UCSD-AML1 (cell line): ENCODE measurements at regions not wholly inside any gene's neighbourhood (a gene's known extent, or its start where the extent isn't known, plus 50 kb on each side); places are given as distances from the start of the nearest gene placed in this dataset.
"Not testable (repeated sequence)": the region's sequence is repeated elsewhere in the genome, so short reads cannot be mapped to it uniquely, and the experiment has no call there.

ENCODE experiments used
- DNase-seq: peaks from one replicate; lab custom pipeline; 2025; ENCODE audit not compliant: unreplicated experiment; lab: John Stamatoyannopoulos, UW

DNA sequence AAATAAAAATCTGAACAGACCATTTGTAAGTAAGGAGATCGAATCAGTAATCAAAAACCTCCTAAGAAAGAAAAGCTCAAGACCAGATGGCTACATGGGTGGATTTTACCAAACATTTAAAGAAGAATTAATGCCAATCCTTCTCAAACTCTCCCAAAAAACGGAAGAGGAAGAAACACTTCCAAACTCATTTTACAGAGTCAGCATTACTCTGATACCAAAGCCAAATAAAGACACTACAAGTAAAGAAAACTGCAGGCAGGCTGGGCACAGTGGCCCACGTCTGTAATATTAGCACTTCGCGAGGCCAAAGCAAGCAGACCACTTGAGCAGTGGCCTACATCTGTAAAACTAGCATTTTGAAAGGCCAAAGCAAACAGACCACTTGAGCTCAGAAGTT is 159.8 kb downstream of the DPY19L2 start:
- DNase-seq: no peak

DNA sequence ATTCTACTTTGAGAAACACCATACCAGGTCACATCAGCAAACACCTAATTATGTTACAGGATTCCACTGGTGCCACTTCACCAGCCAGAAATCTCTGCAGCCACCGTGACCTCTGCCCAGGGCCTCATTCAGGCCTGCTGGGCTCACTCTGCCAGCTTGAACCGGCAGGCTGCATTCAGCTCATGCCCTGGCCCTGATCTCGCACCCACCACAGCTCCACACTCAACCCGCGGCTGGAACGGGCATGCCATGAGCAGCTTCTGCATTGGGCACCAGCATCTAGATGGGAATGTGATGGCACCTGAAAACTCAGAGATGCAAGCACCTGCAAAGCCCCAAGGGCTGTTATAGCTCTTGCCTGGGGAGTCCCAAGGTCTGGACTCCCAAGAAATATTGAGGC is 168.7 kb downstream of the DPY19L2 start:
- no peak for DNase-seq

DNA sequence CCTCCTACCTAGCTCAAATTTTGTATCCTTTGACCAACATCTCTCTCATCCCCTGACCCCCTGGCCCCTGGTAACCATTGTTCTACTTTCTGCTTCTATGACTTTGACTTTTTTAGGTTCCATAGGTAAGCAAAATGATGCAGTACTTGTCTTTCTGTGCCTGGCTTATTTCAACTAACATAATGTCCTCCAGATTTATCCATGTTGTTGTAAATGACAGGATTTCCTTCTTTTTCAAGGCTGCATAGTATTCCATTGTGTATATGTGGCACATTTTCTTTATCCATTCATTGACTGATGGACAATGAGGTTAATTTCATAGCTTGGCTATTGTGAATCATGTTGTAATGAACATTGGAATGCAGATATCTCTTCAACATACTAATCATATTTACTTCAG is 170.1 kb downstream of the DPY19L2 start:
- no peak for DNase-seq

DNA sequence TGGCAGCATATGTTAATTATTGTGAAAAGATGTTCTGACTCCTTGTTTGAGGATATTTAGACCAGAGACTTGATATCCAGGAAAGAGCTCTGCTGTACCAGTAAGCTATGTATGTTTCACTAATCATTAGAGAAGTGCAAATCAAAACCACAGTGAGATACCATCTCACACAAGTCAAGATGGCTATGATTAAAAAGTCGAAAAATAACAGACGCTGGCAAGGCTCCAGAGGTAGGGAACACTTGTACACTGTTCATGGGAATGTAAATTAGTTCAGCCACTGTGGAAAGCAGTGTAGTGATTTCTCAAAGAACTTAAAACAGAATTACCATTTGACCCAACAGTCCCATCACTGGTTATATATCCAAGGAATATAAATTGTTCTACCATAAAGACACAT is 171.6 kb downstream of the DPY19L2 start:
- DNase-seq: no peak

DNA sequence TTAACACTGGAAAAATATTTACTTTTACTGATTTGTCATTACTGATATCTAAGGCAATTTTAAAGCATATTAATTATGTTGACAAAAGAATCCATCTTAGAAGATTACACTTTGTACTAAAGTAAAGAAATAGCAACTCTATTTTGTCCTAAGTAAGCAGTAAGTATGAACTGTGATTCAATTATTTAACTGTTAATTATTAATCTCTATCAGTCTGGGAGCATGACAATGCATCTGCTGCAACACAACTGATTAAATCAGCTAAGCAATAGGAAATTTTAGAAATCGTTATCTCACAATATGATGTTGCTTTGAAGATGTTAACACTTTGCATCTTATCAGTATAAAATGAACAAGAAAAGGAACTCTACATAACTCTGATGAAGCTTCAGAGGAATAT is 172.3 kb downstream of the DPY19L2 start:
- no peak for DNase-seq

DNA sequence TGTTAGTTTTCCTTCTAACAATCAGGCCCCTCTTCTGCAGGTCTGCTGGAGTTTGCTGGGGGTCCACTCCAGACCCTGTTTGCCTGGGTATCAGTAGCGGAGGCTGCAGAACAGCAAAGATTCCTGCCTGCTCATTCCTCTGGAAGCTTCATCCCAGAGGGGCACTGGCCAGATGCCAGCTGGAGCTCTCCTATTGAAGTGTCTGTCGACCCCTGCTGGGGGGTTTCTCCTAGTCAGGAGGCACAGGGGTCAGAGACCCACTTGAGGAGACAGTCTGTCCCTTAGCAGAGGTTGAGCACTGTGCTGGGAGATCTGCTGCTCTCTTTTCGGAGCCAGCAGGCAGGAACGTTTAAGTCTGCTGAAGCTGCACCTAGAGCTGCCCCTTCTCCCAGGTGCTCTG is 174.9 kb downstream of the DPY19L2 start:
- not testable (repeated sequence) for DNase-seq

DNA sequence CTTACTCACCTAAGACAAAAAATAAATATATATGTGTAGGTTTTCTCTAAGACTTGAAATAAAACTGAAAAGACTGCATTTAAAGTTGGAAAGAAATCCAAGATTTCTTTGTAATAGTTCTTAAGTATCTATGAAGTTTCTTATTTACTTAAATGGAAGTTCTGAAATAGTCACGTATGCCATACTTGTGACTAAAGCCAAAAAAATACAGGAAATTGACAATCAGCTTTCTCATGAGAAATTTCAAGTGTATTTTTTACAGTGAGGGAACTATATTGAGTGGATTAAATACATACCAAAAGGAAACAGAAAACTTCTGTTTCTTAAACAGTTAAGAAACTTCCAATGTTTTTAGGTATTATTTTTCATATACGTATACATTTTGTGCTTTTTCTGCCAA is 188.1 kb downstream of the DPY19L2 start:
- DNase-seq: no peak

DNA sequence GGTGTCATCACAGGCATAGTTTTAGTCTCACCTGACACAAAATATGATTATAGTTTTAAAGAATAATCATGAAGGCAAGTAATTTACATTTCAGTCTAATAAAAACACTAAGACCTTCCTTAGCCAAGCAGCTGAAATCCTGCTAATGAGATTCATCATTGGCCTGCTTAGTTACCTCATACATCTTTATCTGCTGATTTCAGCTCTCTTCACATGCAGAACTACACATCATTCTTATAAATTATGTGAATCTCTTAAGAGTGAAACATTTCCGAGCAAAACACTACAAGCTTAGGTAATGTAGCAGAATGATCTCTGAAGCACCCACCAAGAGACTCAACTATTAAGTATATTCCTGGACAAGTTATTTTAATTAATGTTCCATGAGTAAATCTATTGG is 198.1 kb downstream of the DPY19L2 start:
- no peak for DNase-seq

DNA sequence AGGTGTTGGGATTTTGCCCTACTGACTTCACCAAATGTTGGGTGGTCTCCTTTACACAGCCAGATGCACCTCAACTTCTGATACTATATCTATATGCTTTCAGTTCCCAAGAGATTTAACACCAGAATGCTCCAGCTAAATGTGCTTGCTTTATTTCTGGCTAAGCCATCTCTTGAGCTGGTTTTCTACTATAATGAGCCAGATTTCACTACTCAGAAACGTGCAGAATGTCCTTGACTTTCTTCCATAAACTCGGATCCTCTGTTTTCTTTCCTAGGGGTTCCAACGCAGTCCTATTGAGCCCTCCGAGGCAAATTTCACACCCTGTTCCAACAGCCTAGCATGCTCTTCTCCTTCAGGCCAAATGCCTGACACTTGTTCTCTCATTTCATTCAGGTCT is 200.3 kb downstream of the DPY19L2 start:
- no peak for DNase-seq

DNA sequence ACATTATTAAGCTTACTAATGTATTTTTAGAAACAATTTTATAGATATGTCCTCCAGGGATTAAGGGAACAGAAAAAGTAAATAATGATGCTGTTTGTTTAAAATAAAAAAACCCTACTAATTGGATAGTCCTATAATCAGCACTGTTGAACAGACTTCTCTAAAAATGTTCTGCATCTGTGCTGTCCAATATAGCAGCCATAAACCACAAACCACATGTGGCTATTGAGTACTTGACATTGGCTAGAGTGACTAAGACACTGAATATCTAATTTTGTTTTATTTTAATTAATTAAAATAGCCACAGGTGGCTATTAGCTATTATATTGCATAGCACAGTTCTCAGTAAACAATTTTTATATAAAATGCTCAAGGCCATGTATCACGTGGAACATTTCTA is 210.4 kb downstream of the DPY19L2 start:
- DNase-seq: no peak

DNA sequence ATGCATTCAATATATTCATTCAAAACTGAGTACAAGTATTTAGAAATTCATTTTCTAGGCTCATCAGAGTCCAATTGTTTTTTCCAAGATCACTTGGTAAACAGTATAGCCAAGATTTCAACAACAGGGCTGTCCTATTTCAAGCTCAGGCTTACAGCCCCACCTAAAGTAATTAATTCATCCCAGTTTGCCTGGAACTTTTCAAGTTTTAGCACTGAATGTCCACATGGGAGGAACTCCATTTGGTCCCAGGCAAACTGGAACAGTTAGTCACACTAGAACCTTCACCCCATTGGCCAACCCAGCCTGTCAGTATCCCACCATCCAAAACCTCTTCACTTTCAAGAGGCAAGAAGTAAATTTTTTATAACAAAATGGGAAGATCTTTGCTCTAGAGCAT is 210.9 kb downstream of the DPY19L2 start:
- no peak for DNase-seq

DNA sequence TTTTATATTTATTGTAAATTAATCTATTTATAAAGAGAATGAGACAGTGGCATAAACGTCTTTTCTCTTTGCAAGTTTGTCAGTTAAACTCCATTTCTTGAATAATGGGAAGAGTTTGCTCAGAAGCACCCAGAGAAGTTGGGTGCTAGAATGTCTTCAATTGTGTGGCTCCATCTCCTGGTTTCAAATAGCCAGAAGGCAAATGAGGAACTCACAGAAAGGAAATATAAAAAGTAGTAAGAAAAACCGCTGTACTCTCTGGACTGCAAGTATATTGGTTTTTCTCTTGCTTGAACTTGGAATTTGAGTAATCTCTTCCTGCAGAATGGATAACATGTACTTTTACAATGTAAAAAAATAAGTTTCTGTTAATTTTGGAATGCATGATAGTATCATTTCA is 217.5 kb downstream of the DPY19L2 start:
- no peak for DNase-seq

DNA sequence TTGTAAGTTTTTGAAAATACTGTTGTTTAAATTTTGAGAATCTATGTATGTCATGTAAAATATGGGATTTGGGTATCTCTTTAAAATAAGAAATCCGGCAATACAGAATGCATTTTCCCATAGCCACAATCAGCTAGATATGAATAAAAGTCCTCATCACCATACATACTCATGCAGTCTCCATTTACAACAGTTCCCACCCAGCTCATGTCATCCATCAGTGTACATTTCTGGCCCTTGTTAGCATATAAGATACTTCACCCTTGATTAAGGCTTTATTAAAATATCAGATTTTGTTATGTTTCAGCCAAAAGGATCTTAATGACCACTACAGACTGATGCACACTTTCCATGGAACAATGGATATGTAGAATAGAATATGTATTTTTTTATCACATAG is 218.0 kb downstream of the DPY19L2 start:
- DNase-seq: no peak

DNA sequence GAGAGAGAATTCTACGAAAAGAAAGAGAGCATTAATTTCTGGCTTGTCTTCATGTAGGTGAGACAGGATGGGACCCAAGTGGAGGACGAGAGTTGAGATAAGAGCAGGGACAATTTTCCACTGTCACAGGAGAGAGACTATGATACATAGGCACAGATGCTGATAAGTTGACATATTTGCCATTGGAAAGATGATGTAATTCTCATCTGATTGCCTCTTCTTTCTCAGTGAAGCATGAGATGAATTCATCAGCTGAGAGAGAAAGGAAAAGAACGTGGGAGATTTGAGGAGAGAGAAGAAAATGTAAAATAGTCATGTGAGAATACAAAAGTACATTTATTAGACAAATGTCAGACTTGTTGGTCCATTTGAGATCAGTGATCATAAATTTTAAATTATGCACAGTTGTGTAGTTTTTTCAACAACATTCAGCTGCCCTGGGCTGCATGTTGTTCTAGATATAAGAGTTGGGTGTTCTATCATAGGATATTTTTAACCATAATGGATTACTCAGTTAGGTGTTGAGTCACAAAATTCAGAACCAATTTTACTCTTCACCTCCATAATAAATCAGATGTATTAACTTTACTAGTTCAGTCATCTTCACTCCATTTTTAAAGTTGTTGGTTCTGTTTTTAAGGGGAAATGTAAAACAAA is 222.9 kb downstream of the DPY19L2 start:
- no peak for DNase-seq

DNA sequence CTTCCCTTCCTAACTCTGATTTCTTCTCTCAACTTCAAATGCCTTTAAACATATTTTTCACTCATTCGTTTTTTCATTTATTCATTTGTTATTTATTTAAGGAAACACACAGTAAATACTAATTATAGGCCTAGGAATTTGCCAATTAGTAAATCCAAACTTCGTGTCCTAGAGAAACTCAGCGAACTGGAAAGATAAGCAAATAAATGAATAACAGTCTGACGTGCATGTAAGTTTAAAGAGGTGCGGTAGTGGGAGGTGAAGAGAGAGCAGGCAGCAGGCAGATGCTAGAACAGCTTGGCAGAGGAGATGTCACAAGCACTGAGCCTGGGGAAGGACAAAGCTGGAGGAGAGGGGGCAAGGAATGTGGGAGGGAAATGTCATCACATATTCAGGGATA is 228.2 kb downstream of the DPY19L2 start:
- DNase-seq: no peak

DNA sequence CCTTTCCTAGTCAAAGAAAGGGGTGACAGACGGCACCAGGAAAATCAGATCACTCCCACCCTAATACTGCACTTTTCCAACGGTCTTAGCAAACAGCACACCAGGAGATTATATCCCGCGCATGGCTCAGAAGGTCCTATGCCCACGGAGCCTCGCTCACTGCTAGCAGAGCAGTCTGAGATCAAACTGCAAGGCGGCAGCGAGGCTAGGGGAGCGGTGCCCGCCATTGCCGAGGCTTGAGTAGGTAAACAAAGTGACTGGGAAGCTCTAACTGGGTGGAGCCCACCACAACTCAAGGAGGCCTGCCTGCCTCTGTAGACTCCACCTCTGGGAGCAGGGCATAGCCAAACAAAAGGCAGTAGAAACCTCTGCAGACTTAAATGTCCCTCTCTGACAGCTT is 233.9 kb downstream of the DPY19L2 start:
- not testable (repeated sequence) for DNase-seq

DNA sequence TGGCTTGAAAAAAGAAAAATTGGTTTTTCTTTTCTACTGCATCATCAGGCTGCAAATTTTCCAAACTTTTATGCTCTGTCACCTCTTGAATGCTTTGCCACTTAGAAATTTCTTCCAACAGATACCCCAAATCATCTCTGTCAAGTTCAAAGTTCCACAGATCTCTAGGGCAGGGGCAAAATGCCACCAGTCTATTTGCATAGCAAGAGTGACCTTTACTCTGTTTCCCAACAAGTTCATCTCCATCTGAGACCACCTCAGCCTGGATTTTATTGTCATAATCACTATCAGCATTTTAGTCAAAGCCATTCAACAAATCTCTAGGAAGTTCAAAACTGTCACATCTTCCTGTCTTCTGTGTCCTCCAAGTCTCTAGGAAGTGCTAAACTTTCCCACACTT is 240.3 kb downstream of the DPY19L2 start:
- DNase-seq: not testable (repeated sequence)

DNA sequence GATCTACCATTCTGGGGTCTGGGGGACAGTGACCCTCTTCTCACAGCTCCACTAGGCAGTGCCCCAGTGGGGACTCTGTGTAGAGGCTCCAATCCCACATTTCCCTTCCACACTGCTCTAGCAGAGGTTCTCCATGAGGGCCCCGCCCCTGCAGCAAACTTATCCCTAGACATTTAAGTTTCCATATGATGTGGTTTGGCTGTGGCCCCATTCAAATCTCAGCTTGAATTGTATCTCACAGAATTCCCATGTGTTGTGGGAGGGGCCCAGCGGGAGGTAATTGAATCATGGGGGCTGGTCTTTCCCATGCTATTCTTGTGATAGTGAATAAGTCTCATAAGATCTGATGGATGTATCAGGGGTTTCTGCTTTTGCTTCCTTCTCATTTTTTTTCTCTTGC is 241.3 kb downstream of the DPY19L2 start:
- not testable (repeated sequence) for DNase-seq

DNA sequence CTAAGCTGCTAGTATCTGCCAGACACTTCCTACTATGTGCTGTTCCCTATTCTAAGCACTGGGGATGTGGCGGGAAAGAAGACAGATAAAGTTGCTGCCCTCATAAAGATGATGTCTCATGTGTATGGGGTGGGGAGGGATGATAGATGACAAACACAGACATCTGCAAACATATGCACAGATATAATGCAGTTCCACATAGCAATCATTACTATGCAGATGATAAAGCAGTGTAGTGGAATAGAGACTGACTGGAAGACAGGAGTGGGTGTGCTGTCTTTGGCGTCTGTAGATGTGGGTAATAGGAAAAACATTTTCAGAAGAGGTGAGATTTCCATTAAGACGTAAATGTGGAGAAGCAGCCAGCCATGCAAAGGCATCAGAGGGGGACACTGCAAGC is 243.6 kb downstream of the DPY19L2 start:
- no peak for DNase-seq

DNA sequence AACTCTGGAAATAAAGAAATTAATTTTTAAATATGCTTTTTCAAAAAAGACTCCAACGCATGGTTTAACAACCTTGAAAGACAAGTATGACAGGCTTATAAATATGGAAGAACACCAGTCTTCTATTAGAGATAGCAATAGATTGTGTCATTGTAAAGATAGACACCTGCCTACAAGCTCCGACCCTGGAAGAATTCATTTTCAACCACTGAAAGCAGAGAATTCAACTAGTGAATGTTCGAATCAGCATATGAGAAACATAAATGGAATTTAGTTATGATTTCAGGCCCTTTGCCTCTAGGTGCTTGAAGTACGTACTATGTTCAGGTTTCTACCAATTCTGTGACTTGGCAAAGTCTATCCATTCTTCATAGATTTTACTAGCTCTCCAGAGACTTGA is 244.5 kb downstream of the DPY19L2 start:
- no peak for DNase-seq

DNA sequence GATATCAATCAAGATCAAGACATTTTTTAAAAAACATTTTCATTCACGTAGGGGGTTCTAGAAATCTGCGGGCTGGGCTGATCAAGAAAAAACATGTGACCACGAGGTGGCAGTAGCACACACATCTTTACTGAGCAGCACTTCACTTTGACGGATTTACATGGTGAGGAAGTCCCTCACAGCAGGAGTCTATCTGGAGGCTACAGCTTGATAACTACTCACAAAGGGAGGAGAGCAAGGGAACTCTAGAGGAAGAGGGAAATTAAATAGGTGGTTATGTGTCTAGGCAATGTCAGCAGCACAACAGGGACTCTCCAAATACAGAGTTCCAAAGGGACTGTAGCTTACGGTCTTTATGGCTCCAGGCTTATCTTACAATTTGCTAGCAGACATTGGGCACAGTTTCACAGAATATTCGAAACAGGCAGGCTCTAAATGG is 248.1 kb downstream of the DPY19L2 start:
- DNase-seq: peak; percentile 56

DNA sequence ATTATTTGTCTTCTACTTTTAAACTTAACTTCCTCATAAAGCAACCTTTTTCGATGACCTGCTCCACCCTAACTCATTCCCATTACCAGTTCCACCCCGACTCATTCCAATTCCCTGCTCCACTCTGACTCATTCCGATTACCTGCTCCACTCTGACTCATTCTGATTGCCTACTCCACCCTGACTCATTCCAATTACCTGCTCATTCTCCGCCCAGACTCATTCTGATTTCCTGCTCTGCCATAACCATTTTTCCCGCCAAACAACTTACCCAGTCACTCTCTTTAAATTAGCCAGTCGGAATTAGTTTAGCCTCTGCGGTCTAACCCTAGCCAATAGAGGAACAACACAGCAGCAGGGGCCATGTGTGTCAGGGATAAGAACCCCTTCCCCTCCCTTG is 249.1 kb downstream of the DPY19L2 start:
- no peak for DNase-seq

DNA sequence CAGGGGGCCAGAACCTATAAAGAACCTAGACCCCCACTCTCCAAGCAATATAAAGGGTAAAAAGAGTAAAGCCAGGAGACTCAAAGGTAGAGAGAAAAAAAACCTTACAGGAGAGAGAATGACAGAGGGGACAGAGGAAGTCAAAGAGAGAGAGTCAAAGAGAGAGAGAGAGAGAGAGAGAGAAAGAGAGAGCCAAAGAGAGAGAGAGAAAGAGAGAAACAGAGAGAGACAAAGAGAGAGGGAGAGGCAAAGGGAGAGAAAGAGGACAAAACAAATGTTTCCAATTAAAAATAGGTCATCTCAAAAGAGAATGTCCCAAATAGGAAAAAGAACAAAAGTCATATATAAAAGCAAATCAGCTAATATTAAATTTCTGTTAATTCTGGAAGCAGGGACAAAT is 251.5 kb downstream of the DPY19L2 start:
- DNase-seq: no peak

DNA sequence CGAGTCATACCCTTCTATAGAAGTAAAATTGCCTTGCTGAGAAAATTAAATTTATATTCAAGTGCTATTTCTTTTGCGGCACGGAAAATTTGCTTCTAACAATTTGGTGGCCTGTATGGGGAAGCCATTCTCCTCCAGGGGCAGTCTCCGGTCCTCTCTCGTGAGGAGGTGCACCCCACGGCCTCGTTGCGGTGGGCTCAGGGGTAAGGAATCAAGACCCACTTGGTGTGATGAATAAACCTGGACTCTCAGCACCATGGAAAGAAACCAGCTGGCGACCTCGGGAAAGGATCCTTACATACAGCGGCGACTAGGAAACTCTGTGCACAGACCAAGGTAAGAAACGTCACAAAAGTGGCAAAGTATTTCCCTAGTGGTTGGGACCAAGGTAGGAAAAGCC is 252.9 kb downstream of the DPY19L2 start:
- no peak for DNase-seq
